H9 (cell line): ENCODE measurements at regions not wholly inside any gene's neighbourhood (a gene's known extent, or its start where the extent isn't known, plus 50 kb on each side); places are given as distances from the start of the nearest gene placed in this dataset.

Experiments
- DNase-seq: peaks from one replicate; pipeline ENCODE4 v3.0.0-alpha.2; 2017
- H2AFZ ChIP-seq: one replicate; pipeline ENCODE4 v1.6.1; 2013; ENCODE audit warnings: mild to moderate bottlenecking, low read length, control low read depth, moderate library complexity
- H2AK5ac ChIP-seq: 2 replicates; pipeline ENCODE4 v1.6.1; 2013; ENCODE audit warnings: low read length, control low read depth, mixed read lengths; ENCODE audit not compliant: insufficient read length
- H2BK120ac ChIP-seq: one replicate; pipeline ENCODE4 v1.6.1; 2013; ENCODE audit warnings: low read depth, mild to moderate bottlenecking, low read length, control low read depth, inconsistent platforms; ENCODE audit not compliant: poor library complexity, severe bottlenecking
- H2BK12ac ChIP-seq: 2 replicates; pipeline ENCODE4 v1.6.1; 2013; ENCODE audit warnings: low read length, control low read depth, mixed read lengths, low read depth; ENCODE audit not compliant: insufficient read length
- H2BK15ac ChIP-seq: 2 replicates; pipeline ENCODE4 v1.6.1; 2013; ENCODE audit warnings: low read depth, low read length, control low read depth
- H2BK20ac ChIP-seq: one replicate; pipeline ENCODE4 v1.6.1; 2013; ENCODE audit warnings: low read depth, mild to moderate bottlenecking, low read length, control low read depth, inconsistent platforms; ENCODE audit not compliant: poor library complexity, severe bottlenecking
- H2BK5ac ChIP-seq: 2 replicates; pipeline ENCODE4 v1.6.1; 2013; ENCODE audit warnings: low read length, control low read depth, mixed read lengths; ENCODE audit not compliant: insufficient read length
- H3K14ac ChIP-seq: 2 replicates; pipeline ENCODE4 v1.6.1; 2013; ENCODE audit warnings: low read length, control low read depth; ENCODE audit not compliant: insufficient read depth
- H3K18ac ChIP-seq: 2 replicates; pipeline ENCODE4 v1.6.1; 2013; ENCODE audit warnings: low read depth, mild to moderate bottlenecking, mixed read lengths, low read length, control low read depth; ENCODE audit not compliant: insufficient read length
- H3K23ac ChIP-seq: 2 replicates; pipeline ENCODE4 v1.6.1; 2013; ENCODE audit warnings: low read length, control low read depth, mixed read lengths, low read depth; ENCODE audit not compliant: insufficient read length
- H3K23me2 ChIP-seq: 2 replicates; pipeline ENCODE4 v1.6.1; 2013; ENCODE audit warnings: low read depth, mild to moderate bottlenecking, mixed read lengths, low read length, control low read depth; ENCODE audit not compliant: insufficient read length, poor library complexity, severe bottlenecking
- H3K27ac ChIP-seq: 2 replicates; pipeline ENCODE4 v1.5.1; 2013; ENCODE audit warnings: low read length, control low read depth, mixed read lengths, low read depth; ENCODE audit not compliant: insufficient read length
- H3K27me3 ChIP-seq: 2 replicates; pipeline ENCODE4 v1.6.1; 2013; ENCODE audit warnings: low read length, control low read depth, inconsistent platforms; ENCODE audit not compliant: insufficient read depth
- H3K4ac ChIP-seq: 2 replicates; pipeline ENCODE4 v1.6.1; 2013; ENCODE audit warnings: low read depth, mild to moderate bottlenecking, control low read depth, inconsistent platforms, low read length, moderate library complexity
- H3K4me1 ChIP-seq: 2 replicates; pipeline ENCODE4 v1.6.1; 2013; ENCODE audit warnings: low read length, control low read depth, inconsistent platforms; ENCODE audit not compliant: insufficient read depth
- H3K4me2 ChIP-seq: 2 replicates; pipeline ENCODE4 v1.6.1; 2013; ENCODE audit warnings: low read length, control low read depth, mixed read lengths; ENCODE audit not compliant: insufficient read length, insufficient read depth
- H3K56ac ChIP-seq: 2 replicates; pipeline ENCODE4 v1.6.1; 2013; ENCODE audit warnings: low read depth, mild to moderate bottlenecking, mixed read lengths, low read length, control low read depth; ENCODE audit not compliant: insufficient read length
- H3K79me1 ChIP-seq: 2 replicates; pipeline ENCODE4 v1.6.1; 2013; ENCODE audit warnings: low read depth, mild to moderate bottlenecking, moderate library complexity, low read length, control low read depth, inconsistent platforms; ENCODE audit not compliant: insufficient read depth, poor library complexity, severe bottlenecking
- H3K79me2 ChIP-seq: 2 replicates; pipeline ENCODE4 v1.6.1; 2013; ENCODE audit warnings: low read length, control low read depth, inconsistent platforms; ENCODE audit not compliant: insufficient read depth
- H3K9ac ChIP-seq: 2 replicates; pipeline ENCODE4 v1.6.1; 2013; ENCODE audit warnings: low read length, control low read depth, mixed read lengths; ENCODE audit not compliant: insufficient read length; ENCODE audit errors: extremely low read depth
- H3K9me3 ChIP-seq: one replicate; pipeline ENCODE4 v1.6.1; 2013; ENCODE audit warnings: low read depth, low read length, inconsistent platforms; ENCODE audit not compliant: control insufficient read depth
- H3T11ph ChIP-seq: one replicate; pipeline ENCODE4 v1.6.1; 2013; ENCODE audit warnings: mild to moderate bottlenecking, low read length, control low read depth, inconsistent platforms
- H4K20me1 ChIP-seq: one replicate; pipeline ENCODE4 v1.6.1; 2013; ENCODE audit not compliant: control insufficient read depth, insufficient read length, insufficient read depth
- H4K5ac ChIP-seq: 2 replicates; pipeline ENCODE4 v1.6.1; 2013; ENCODE audit warnings: low read depth, mild to moderate bottlenecking, mixed read lengths, low read length, control low read depth; ENCODE audit not compliant: insufficient read length
- H4K8ac ChIP-seq: replicated peaks from 2 replicates; pipeline ENCODE4 v1.6.1; 2013; ENCODE audit warnings: low read length, control low read depth, mixed read lengths, low read depth; ENCODE audit not compliant: insufficient read length
- H4K91ac ChIP-seq: 2 replicates; pipeline ENCODE4 v1.6.1; 2013; ENCODE audit warnings: low read depth, mild to moderate bottlenecking, moderate library complexity, mixed read lengths, low read length, control low read depth; ENCODE audit not compliant: insufficient read length
- H3K27ac Mint-ChIP-seq, 3 experiments: 2 replicates in 2 of 3; 3 replicates in 1 of 3; pipeline ENCODE4 v1.8.0; 2020 to 2021; ENCODE audit warnings: mixed read lengths in 3 of 3, mild to moderate bottlenecking in 1 of 3, moderate library complexity in 1 of 3
- H3K27me3 Mint-ChIP-seq: 2 replicates; pipeline ENCODE4 v1.8.0; 2021; ENCODE audit warnings: low read depth, mild to moderate bottlenecking, moderate library complexity, mixed read lengths
- H3K36me3 Mint-ChIP-seq, 3 experiments: 2 replicates in 2 of 3; 3 replicates in 1 of 3; pipeline ENCODE4 v1.8.0; 2020 to 2021; ENCODE audit warnings: low read depth in 3 of 3, mixed read lengths in 3 of 3; ENCODE audit not compliant: insufficient read depth in 1 of 3
- H3K4me1 Mint-ChIP-seq, 2 experiments: 2 replicates each; pipeline ENCODE4 v1.8.0; 2020; ENCODE audit warnings: mixed read lengths in 2 of 2
- H3K4me3 Mint-ChIP-seq, 2 experiments: 2 replicates in 1 of 2; 3 replicates in 1 of 2; pipeline ENCODE4 v1.8.0; 2020 to 2021; ENCODE audit warnings: mild to moderate bottlenecking in 2 of 2, mixed read lengths in 2 of 2, moderate library complexity in 1 of 2
- H3K9me3 Mint-ChIP-seq, 2 experiments: 2 replicates in 1 of 2; 3 replicates in 1 of 2; pipeline ENCODE4 v1.8.0; 2020; ENCODE audit warnings: mild to moderate bottlenecking in 2 of 2, mixed read lengths in 2 of 2, moderate library complexity in 1 of 2
- WGBS: extraction: QIAGEN DNeasy Blood & Tissue Kit; methylation state at CpG from one replicate; pipeline ENCODE4 v1.1.7; 2013; ENCODE audit warnings: missing lambda C conversion rate, low lambda C conversion rate, mixed read lengths; ENCODE audit not compliant: insufficient read length; ENCODE audit errors: extremely low coverage; 5-methylcytosine and 5-hydroxymethylcytosine counted together
- TF ChIP-seq, protein P1 (sequence below): fragments of 200-600 bp; sonication (generic); conservative IDR thresholded peaks from 3 replicates; pipeline ENCODE4 v1.8.0; 2021; ENCODE audit warnings: antibody characterized with exemption, mild to moderate bottlenecking

DNA sequence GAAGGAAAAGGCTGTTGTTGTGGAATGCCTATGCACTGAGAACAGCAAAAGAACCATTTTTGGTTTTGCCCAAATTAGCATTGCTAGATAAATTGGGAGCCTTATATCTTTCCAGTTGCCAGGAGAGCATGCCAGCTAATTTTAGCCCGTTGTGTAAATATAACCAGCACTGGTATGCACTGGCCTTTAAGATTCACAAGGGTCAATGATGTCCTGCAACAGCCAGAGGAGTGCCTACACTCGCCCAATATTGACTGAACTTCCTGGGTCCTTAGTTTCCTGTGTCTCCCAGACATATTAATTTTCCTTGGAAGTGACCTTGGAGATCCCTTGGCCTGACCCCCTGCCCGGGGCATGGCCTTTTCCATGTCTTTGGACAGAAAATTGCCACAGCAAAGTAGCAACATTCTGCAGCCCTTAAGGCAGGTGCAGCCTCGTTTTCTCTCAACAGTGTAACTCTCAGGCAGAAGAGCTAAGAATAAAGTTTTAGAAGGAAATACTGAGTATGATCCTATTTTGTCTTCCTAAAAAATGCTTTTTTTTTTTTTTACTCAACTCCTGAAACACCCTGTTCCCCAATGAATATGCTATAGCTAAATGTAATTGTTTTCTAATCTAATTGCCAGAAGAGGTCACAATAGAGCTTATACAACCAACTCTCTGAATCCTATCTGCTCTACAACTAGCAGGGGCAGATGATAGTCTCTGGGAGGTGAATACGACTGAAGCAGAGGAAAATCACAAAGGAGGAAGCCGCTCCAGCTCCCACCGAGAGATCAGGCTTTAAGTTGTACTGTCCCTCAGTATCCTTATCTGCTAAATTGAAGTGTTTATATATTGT lies 131.9 kb upstream of the PCGF5 start:
- Histone ChIP-seq H3K14ac (no peak overlapping the region), H3K4me2 (no peak overlapping the region), H2BK12ac (no peak overlapping the region), H2AFZ (no peak overlapping the region), H4K20me1 (no peaks in the 10 kb centered on the region), H3K4me1 (no peaks in the 10 kb centered on the region), H3K79me1 (no peaks in the 10 kb centered on the region), H3K23ac (no peak overlapping the region), H2AK5ac (no peak overlapping the region), H2BK20ac (no peak overlapping the region), H3K56ac (no peak overlapping the region), H4K8ac (no peak overlapping the region), H4K5ac (no peak overlapping the region), H4K91ac (no peak overlapping the region), H3T11ph (no peak overlapping the region), H3K18ac (no peak overlapping the region), H3K4ac (no peak overlapping the region), H3K23me2 (no peaks in the 10 kb centered on the region), H3K9me3 (peaks cover 2% of the 10 kb centered on the region), H3K27me3 (no peaks in the 10 kb centered on the region), H3K79me2 (no peaks in the 10 kb centered on the region), H3K9ac (no peak overlapping the region), H2BK5ac (no peak overlapping the region), H2BK120ac (no peak overlapping the region), H2BK15ac (no peak overlapping the region), H3K27ac (no peak overlapping the region)
- H3K27ac Mint-ChIP-seq: no peak overlapping the region
- TF ChIP-seq, protein P1, sequence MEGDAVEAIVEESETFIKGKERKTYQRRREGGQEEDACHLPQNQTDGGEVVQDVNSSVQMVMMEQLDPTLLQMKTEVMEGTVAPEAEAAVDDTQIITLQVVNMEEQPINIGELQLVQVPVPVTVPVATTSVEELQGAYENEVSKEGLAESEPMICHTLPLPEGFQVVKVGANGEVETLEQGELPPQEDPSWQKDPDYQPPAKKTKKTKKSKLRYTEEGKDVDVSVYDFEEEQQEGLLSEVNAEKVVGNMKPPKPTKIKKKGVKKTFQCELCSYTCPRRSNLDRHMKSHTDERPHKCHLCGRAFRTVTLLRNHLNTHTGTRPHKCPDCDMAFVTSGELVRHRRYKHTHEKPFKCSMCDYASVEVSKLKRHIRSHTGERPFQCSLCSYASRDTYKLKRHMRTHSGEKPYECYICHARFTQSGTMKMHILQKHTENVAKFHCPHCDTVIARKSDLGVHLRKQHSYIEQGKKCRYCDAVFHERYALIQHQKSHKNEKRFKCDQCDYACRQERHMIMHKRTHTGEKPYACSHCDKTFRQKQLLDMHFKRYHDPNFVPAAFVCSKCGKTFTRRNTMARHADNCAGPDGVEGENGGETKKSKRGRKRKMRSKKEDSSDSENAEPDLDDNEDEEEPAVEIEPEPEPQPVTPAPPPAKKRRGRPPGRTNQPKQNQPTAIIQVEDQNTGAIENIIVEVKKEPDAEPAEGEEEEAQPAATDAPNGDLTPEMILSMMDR: no peak; the same call in 2 of the 3 replicates
- peaks cover 0 to under 1% (median 0%) of the 10 kb centered on the region in 3 experiments; a peak in 1 of 7 replicates for H3K36me3 Mint-ChIP-seq
- DNase-seq: no peak
- WGBS: no CpG with 5 or more reads among the region's 7 CpGs
- no peak overlapping the region for H3K4me3 Mint-ChIP-seq
- H3K9me3 Mint-ChIP-seq: peaks cover 9 to 16% of the 10 kb centered on the region in 2 experiments
- no peaks in the 10 kb centered on the region for H3K4me1 Mint-ChIP-seq
- H3K27me3 Mint-ChIP-seq: peaks cover 4% of the 10 kb centered on the region
